NCI-H1417 (cell line): ENCODE measurements at regions not wholly inside any gene's neighbourhood (a gene's known extent, or its start where the extent isn't known, plus 50 kb on each side); places are given as distances from the start of the nearest gene placed in this dataset.

Source experiments
- DNase-seq, 3 experiments: peaks; one replicate each; lab custom pipeline; 2025; lab: John Stamatoyannopoulos, UW

DNA sequence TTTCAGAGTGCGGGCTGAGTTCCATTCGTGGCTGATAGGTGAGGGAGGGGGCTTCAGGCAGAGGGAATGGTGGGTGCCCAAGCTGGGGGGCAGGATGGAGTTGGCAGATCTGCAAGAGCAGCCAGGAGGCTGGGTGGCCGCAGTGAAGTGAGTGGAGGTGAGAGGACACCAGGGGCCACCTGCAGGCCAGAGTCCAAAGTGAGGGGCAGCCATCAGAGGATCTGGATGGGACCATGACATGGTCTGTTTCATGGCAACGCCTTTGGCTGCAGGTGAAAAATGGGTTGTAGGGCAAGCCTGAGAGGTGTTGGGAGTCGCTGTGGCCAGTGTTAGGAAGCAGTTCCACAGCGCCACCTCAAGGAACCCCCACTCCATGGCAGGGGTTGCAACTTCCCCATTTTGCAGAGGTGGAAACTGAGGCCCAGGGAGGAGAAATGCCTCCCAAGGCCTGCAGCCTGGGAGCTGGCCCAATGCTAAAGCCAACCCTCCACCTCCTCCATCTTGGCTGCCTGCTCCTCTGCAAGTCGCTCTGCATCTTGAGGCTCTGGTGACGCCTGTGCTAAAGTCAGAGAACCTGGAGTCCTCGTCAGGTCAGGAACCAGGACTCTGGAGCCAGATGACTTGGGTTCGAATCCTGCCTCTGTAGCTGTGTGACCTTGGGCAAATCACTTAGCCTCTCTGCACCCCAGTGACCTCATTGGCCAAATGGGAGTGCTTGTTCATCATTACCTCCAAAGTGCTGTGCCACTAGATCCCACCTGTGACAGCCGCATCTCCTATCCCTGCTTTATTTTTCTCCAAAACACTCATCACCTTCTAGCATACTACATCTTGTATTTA is 153.8 kb downstream of the CEBPB start:
- DNase-seq, result no peak

DNA sequence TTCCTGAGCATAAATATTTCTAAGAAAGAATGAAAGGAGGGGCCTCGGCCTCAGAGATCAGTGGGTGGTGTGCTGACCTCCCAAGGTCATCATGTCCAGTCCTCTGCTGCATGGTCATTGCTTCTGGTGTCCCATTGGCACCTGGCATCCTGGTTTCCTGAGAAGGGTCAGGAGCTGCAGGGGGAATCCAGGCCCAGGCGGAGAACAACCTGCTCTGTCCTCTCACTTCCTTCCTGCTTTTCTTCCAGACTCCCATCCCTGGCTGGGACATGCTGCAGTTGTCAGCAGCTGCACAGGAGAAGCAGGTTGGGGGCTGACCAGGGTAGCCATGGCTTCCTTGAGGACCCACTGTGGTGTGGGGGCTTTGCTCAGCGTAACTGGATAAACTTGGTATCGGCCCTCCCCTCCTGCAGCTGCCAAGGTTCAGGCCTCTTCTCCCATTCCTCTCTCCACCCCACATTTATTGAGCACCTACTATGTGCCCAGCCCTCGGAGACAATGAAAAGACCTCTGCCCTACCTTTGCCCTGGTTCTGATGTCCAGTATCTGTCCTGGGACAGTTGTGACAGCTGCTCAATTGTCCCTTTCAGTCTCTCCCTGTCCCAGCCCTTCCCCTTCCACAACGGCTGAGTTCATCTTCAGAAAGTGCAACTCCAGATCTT is 155.2 kb downstream of the CEBPB start:
- no peak for DNase-seq

DNA sequence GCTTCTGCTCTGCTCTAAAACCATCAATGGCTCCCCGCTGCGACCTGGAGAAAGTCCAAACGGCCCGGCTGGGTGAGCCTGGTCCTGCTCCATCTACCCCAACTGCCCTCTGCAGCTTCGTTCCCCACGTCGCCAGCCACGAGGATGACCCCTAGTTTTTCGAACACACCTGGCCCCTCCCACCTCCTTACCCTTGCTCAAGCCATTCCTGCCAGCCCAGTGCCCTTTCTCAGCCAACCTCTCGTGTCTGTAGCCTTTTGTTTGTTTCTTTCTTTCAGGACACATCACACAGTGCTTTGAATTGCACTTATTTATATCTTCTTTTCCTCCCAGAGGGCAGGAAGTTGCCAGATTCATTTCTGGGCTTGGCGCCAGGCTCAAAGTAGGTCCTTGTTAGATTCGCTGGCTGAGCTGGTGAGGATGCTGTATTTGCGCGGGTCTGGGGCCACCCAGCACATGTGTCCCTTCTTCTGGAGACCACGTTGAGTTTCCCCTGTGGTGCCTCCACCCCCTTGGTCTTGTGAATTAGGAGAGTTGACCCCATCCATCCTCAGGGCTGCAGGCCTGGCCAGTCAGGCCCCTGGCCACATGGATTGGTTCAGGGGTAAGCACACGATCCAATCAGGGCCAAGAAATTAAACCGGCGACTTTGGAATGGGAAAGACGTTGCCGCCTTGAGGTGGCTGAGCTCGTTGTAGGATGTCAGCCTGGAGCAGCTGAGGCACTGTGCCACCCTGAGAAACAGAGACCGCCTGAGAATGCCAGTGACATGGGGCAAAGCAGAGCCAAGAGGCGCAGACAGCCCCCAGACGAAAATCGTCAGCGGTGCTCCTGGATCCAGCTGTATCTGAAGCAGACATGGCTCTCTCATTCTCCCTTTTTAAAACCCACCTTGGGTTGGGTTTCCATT is 156.0 kb downstream of the CEBPB start:
- peak in 2 of 3 experiments; percentile 45 to 59 for DNase-seq

DNA sequence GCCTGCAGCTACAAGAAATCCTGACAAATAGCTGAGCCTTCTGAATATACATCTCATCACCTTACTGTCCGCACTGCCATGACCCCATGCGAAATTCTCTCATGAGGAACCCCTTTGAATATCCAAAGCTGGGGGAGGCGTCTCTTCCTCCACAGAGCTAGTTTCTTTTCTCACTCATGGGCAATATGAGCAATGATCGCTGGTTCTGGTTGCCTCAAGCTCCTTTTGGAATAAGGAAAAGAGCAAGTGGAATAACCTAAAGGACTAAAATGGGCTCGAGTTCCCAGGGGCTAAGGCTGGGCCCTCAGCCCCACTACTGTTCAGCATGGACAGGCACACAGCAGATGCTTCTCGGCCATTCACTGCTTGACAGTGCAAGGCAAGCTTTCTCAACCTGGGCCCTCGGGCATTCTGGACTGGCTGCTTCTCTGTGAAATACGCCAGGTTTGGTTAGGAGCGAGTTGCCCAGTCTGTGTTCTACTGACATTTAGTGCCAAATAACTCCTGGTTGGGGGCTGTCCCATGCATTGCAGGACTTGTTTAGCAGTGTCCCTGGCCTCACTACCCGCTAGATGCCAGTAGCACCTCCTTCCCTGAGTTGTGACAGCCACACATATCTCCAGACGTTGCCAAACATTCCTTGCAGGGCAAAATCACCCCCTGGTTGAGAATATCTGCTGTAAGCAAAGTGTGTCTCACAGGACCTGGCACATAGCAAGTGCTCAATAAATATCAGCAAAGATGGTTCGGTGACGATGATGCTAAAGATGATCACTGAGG is 156.8 kb downstream of the CEBPB start:
- no peak for DNase-seq

DNA sequence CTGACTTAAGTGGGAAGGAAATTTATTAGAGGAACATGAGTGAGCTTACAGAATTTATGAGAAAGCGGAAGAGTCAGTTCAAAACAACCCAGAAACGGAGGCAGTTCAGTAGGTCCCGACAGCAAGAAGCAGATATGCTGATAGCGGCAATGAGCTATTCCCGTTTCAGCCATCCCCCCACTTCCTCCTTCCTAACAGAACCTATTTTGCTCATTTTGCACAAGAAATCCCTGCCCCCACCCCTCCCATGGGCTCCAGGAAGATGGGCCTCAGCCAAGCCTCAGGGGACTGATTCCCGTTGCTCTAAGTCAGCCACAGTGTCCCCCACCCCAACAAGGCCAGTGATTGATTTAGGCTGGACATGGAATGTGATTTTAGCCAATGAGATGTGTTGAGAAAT is 157.5 kb downstream of the CEBPB start:
- no peak for DNase-seq

DNA sequence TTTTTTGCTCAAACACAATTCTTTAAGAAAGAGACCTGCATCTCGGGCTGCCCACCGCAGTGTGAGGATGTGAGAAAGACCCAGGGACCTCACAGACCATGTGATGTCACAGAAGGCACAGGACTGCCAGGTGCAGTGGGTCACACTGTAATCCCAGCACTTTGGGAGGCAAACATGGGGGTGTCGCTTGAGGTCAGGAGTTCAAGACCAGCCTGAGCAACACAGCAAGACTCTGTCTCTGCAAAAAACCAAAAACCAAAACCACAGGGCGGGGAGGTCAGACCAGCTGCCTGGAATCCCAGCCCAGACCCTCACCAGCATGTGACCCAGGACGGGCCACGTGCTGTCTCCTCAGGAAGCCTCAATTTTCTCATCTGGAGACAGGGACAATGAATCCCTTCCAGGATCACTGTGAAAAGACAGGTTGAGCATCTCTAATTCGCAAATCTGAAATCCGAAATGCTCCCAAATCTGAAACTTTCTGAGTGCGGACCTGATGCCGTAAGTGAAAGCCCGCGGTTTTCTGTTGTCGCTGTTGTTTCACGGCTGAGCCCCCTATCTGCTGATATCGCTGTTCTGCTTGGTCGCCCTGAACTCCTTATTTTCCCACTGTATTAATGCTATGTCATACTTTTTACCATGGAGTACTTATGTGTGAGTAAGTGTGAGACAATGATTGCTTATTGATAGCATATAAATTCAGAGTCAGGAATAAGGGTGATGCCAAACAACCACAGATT is 159.5 kb upstream of the PTPN1 start:
- no peak for DNase-seq

DNA sequence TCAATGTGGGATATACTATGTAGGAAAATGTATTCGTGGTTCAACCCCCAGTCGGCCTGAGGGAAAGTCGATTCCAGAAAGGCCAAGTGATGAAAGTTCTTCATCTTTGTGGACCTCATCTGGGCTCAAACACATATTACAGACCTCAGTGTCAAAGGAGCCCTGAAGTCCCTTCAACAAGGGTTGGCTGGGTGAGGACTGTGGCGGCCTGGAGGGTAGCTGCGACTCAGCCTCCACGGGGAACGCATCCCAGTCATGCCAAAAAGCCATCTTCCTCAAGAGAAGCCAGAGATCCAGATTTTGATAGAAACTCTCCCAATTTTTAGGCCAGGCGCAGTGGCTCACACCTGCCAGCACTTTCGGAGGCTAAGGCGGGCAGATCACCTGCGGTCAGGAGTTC is 158.6 kb upstream of the PTPN1 start:
- no peak for DNase-seq

DNA sequence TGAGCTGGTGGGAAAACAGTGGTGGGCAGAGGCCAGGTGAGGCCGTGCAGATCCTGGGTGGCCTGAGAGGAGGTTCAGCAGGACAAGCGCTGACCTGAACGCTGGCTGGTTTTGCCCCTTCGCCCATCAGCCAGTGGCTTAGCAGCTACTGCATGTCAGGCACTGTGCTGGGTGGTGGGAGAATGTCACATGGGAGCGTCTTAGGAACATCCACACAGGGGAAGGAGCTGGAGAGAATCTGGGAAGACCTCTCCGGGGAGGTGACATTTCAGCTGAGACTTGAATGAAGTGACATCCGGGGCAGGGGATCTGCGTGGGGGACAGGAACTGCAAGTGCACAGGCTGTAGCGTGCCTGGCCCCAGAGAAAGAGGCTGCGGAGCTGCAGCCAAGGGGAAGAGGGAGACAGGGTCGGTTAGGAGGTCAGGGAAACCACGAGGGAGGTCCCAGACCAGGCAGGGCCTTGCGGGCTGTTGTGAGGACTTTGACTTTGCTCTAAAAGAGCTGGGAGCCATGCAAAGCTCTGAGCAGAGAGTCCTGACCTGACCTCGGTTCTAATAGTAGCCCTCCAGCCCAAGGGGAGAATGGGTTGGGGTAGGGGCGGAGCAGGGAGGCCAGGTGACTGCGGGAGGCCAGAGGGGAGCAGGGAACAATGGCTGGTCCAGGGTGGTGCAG is 156.8 kb upstream of the PTPN1 start:
- no peak for DNase-seq

DNA sequence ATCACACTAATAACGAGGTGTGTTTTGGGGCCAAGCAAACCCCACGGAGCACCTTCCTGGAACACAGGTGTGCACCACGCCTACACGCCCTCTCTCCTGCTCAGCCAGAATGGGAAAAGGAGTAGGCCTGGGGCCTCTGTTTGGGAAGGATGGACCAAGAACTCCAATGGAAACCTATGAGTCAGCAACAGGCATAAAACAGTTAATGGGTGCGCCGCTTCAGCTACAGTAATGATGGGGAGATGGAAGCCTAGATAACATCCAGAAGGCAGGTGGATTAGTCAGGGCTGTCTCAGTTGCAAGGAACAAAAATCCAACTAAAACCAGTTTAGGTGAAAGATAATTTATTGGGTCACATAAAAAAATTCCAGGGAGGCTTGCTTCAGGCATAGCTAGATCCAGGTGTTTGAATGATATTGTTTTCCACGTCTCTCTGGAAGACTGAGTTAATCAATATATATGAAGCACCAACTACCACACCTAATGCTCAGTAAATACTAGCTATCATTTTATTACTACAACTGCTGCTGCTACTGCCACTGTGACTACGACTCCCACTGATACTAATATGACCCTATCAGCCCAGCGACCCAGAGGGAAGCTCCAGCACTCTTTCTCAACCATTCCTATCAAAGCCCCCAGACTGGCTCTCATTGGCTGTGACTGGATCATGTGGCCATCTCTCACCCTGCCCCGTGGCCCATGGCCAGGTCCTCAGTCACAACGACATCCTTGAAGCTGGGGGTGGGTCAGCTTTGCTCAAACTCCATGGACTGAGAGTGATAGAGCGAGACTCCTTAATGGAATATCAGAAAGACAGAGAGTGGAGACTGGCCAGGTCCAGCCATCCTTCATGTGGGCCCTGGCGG is 155.2 kb upstream of the PTPN1 start:
- no peak for DNase-seq

DNA sequence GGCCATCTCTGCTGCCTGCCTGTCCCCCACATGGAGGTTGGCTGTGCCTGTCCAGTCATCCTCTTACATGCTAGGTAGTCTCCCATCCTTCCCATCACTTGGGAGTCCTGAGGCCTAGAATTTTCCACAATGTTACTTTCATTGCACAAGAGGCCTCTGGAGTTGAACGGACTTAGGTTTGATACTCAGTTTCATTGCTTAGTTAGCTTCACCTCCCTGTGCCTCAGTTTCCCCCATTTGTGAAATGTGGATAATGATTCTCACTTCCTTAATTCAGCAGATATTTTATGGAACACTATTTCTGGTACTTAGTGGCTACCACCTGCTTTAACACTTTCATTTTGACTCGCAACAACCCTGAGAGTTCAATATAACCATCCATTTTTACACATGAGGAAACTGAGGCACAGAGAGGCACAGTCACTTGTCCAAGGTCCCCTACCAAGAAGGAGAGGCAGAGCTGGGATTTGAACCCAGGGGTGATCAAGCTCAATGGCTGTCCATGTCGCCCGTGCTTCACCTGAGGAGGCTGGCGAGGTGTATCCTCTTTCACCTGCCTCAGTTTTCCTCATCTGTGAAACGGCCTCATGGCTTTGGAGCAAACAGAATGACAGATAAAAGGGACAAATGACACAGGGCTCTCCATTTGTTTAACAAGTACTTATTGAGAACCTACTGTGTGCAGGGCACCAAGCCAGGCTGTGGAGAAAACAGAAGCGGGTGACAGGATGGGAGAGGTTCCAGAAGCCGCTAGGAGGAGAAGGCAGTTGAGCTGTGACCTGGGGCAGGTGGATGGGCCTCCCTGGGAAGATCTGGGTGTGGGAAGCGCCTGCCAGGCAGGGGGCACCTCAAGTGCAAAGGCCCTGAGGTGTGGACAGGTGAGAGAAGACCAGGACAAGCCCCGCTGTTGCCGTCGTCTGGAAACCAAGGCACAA is 154.3 kb upstream of the PTPN1 start:
- no peak for DNase-seq

DNA sequence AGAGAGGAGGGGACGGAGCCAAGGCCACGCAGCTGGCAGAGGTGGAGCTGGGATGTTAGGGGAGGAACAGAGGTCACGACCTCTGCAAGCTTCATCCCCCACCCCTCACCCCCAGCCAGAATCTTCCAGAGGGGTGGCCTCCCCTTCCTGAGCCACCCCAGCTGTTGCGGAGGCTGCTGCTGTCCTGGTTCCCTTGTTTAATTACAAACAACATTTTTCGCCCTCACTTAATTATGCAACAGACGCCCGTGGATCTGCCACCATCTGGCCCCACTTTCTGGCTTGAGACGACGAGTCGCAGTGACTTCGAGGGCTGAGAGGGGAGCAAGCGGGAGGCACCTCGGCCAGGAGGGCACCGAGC is 153.7 kb upstream of the PTPN1 start:
- DNase-seq, result no peak

DNA sequence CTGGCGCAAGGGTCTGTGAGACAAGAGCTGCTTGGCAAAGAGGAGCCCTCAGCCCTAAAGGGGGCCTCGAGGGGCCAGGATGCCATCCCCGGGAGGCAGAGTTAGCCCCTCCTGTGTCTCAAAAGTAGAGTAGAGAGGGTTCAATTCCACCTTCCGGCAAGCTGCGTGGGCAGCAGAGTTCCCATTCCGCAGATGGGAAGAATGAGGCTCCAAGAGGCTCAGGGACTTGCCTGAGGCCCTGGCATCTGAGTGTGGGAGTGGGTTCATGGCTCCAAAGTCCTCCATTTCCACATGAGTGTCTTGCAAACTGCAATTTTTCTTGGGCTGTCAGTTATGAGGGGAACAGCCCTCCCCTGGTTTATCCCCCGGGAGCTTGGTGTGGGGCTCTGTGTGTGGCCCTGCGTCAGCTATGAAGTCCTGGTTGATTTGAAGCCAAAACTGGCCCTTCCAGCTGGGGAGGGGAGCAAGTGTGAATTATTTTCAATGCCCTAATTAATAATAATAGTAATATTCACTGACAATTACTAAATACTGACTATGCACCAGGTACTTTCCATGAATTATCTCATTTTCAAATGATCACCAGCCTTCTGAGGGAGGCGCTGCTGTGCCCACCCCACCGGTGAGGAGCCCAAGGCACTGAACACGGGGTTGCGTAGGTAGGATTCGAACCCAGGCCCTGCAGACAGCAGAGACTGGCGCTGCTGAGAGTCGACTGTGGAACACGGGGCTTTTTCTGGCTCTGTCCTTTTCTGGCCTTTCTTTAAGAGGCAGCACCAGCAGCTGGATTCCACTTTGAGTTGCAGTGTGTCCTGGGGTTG is 153.0 kb upstream of the PTPN1 start:
- DNase-seq, result no peak

DNA sequence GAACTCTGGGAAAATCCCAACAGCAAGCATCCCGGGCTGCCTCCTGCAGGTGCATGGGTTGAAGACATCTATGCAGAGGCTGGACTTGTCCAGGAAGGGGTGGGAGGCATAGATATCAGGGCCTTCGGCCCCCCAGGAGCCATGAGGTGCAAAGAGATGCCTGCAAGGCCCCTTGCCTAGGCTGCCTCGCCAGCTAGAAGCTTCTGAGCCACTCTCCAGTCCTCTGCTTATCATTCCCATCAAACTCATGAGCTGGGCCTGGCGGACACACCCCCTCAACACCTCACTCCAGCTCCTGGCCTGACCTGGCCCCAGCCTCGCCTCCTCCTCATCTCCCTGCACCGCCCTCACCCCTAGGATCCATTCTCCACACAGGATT is 152.4 kb upstream of the PTPN1 start:
- DNase-seq, result no peak

DNA sequence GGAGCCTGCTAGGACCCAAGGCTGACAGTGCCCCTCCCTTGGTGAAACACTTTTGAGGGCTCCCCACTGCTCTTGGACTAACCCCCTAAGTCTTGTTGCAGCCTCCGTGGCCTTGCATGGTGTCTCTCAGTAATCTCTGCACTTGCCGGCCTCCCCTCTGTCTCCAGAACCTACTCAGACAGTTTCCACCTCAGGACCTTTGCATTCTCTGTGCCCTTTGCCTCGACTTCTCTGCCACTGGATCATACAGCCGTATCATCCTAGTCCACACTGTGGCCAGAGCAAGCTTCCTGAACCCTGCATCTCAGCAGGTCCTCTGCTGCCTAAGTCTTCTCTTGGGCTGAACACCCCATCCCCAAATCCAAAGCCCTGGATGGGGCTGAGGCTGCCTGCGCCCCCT is 152.0 kb upstream of the PTPN1 start:
- no peak for DNase-seq

DNA sequence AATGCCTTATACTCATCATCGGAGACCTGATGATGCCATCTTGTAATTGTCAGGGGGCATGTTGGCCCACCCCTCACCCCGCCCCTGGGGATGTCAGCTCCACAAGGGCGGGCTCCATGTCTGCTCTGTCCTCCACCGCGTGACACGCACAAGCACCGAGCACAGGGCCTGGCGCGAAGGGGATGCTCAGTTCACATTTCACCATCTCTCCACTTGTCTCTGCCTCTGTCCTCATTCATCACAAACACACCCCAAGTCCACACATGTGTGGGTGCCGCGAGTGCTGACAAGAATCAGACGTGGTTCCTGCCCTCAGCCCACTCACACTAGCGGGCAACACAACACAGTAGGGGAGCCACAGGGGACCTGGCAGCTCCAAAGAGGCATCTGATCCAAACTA is 151.2 kb upstream of the PTPN1 start:
- DNase-seq, result no peak

DNA sequence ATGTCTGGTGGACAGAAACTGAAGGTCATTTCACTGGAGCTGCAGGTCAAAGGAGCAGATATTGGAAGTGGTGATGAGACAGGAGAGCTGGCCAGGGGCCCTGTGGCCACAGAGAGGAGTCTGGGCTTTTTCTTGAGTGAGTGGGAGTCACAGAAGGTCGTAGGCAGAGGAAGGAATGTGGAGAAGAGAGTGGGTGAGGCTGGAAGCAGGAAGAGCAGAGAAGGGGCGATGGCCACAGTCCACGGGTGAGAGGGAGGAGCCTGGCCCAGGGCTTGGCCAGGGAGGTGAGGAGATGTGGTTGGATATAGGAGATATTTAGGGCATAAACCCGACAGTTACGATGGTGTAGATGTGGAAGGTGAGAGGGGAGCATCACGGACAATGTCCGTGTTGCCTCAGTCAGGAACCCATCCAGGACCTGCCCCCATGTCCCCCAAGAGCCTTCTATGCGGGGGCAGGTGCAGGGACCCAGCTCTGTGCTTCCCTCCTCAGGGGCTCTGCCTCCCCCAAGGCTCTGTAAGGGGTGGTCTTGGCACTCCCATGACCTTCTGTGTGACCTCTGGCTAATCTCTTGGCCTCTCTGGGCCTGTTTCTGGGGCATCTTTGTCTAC is 150.5 kb upstream of the PTPN1 start:
- no peak for DNase-seq

DNA sequence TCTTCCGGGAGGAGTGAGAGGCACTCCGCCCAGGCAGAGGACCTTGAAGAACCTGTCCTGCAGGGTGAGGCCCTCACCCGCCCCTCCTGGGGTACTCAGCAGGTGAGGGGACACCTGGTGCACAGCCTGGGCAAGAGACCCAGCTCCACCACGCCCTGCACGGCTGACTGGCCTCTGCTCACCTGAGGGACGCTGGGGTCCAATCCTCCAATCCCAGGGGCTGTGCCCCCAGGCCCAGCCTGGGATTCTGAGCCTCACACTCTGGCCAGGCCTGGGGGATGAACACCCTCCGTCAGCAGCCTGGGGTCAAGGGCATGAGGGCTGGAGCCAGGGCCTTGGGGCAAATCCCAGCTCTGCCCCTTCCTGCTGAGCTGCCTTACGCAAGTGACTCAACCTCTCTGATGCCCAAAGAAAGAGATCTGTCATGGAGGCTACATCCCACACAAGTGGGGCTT is 149.9 kb upstream of the PTPN1 start:
- DNase-seq, result peak in 2 of 3 experiments; percentile 44 to 56
